GM18505 (cell line): ENCODE measurements at regions not wholly inside any gene's neighbourhood (a gene's known extent, or its start where the extent isn't known, plus 50 kb on each side); places are given as distances from the start of the nearest gene placed in this dataset.

ENCODE experiments used
- ATAC-seq: cut with Tn5 transposase; IDR thresholded peaks from one replicate; pipeline ENCODE4 v1.9.1; 2021; ENCODE audit not compliant: unreplicated experiment
- POLR2A ChIP-seq: IDR thresholded peaks from 4 replicates; pipeline ENCODE4 v1.6.1; 2011; ENCODE audit warnings: borderline replicate concordance; ENCODE audit not compliant: insufficient read depth, insufficient read length; ENCODE audit errors: extremely low read depth

- no peak for TF ChIP-seq POLR2A
Measured at GRCh38 chr18:29321561-29321960, 1144.6 kb upstream of the CDH2 start.

DNA sequence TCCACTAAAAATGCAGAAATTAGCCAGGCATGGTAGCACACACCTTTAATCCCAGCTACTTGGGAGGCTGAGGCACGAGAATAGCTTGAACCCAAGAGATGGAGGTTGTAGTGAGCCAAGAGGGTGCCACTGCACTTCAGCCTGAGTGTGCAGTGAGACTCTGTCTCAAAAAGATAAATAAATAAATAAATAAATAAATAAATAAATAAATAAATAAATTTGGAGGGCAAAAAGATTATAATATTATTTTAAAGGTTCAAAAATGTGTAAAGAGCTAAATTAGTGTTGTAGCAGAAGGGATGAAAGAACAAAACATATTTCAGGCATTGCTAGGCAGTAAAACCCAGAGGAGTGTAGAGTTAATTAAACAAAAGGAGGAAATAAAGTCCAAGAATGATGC is 1136.4 kb upstream of the CDH2 start:
- no peak for ATAC-seq
- no peak for TF ChIP-seq POLR2A

More at GRCh38 chr18:29321561-29321960, 1144.6 kb upstream of the CDH2 start:
- no peak for ATAC-seq

DNA sequence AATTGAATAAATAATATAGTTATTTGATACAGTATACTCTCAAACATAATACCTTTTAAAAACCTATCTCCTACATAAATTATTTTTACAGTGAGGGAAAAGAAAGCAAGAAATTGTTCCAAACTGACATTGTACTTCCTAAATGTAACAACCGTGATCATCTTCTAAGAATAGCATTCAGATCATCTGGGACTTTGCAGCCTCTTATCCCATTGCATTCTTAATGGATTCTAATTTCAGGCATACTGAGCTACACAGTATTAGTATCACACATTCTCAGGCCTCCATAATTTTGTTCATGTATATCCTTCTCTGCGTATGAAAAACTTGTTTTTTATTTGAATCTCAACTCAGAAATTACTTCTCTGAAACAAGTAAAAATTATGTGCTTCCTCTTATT is 1134.7 kb upstream of the CDH2 start:
- no peak for TF ChIP-seq POLR2A
- no peak for ATAC-seq

- no peak for TF ChIP-seq POLR2A
- ATAC-seq = no peak
Measured at GRCh38 chr18:29309366-29309765, 1132.4 kb upstream of the CDH2 start.

GRCh38 chr18:29307982-29308381 is 1131.1 kb upstream of the CDH2 start:
- ATAC-seq = no peak
- no peak for TF ChIP-seq POLR2A

DNA sequence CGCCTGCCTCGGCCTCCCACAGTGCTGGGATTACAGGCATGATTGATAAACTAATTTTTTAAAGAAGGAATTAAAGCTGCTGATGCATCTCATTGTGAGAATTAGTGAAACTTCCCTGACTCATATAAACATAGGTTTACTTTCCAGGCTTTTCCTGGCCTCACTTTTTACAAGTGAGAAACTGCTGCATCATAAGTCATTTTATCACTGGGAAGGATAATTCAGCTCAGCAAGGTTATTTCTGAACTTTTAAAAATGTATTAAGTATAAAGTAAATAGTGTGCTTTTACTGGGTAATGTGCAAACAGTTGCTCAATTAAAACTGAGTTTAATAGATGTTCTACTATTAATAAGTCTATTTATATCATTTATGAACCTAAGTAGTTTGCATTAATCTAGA is 1130.3 kb upstream of the CDH2 start:
- ATAC-seq = no peak
- TF ChIP-seq POLR2A = no peak

DNA sequence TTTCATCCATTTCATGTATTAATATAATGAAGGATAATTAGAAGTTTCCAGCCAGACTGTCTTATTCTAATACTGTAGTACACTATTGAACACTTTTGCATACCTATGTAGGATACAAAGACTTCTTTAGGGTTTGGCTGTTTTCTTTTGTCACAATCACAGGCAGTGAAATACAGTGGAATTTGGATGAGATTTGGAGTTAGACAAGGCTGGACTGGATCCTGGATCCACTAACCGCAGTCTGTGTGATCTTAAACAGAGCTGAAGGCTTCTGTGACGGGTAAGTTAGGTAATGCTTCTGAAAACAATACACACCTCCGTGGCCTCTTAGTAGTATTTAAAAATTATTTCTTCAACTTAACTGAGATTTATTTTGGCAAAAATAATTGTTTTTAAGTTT is 1128.6 kb upstream of the CDH2 start:
- ATAC-seq = no peak
- no peak for TF ChIP-seq POLR2A

GRCh38 chr18:29301048-29301447 is 1124.1 kb upstream of the CDH2 start:
- ATAC-seq = no peak
- TF ChIP-seq POLR2A = no peak

DNA sequence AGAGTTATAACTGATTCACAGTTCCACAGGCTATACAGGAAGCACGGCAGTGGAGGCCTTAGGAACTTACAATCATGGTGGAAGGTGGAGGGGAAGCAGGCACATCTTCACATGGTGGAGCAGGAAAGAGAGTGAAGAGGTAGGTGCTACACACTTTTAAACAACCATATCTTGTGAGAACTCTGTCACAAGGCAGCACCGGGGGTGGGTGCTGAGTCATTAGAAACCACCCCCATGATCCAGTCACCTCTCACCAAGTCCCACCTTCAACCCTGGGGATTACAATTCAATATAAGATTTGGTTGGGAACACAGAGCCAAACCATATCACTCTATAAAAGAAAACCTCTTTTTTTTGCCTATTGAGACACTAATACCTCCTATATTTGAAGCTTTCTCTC is 1108.5 kb upstream of the CDH2 start:
- ATAC-seq = no peak
- no peak for TF ChIP-seq POLR2A

GRCh38 chr18:29271501-29271900 is 1094.6 kb upstream of the CDH2 start:
- ATAC-seq = no peak
- TF ChIP-seq POLR2A = no peak

GRCh38 chr18:29259838-29260237 is 1082.9 kb upstream of the CDH2 start:
- no peak for ATAC-seq
- TF ChIP-seq POLR2A = no peak

- ATAC-seq = no peak
- TF ChIP-seq POLR2A = no peak
Measured at GRCh38 chr18:29254123-29254522, 1077.2 kb upstream of the CDH2 start.

- ATAC-seq = no peak
Measured at GRCh38 chr18:29251681-29252080, 1074.8 kb upstream of the CDH2 start.

GRCh38 chr18:29250843-29251242 is 1073.9 kb upstream of the CDH2 start:
- no peak for ATAC-seq
- no peak for TF ChIP-seq POLR2A

More at GRCh38 chr18:29251681-29252080, 1074.8 kb upstream of the CDH2 start:
- no peak for TF ChIP-seq POLR2A

- TF ChIP-seq POLR2A = no peak
Measured at GRCh38 chr18:29250259-29250658, 1073.3 kb upstream of the CDH2 start.

More at GRCh38 chr18:29250259-29250658, 1073.3 kb upstream of the CDH2 start:
- no peak for ATAC-seq
